ENCODE measurements at regions not wholly inside any gene's neighbourhood (a gene's known extent, or its start where the extent isn't known, plus 50 kb on each side); places are given as distances from the start of the nearest gene placed in this dataset.

DNA sequence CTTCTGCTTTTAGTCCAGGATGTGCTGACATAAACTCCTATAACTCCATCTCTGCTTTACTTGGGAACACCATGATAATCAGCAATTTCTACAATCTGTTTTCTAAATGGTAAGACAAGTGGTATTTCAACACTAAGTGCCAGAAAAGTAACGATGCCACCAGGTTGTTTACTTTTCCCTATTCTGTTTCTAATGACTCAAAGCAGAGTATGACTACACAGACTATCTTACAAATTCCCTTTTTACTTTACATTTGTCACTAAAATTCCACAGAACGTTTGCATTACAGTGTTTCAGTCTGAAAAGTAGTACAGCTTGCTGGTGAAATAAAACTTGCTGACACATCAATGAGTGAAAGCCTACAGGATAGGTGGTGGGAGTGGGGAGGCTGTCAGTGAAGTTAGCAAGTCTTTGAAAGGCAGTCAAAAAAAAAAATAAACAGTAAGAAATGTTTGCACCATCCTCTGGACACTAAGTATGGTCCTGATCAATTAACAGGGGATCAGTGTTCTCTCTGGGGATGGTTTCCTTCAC lies 186.5 kb downstream of the LURAP1L start:
- no CpG with 5 or more reads among the region's 2 CpGs for WGBS (ENCODE audit: insufficient coverage, insufficient read length)
- no peak overlapping the region for H3K4me3 ChIP-seq (ENCODE audit: low read length)
- no peak overlapping the region for H3K27ac ChIP-seq (ENCODE audit: low read length)

DNA sequence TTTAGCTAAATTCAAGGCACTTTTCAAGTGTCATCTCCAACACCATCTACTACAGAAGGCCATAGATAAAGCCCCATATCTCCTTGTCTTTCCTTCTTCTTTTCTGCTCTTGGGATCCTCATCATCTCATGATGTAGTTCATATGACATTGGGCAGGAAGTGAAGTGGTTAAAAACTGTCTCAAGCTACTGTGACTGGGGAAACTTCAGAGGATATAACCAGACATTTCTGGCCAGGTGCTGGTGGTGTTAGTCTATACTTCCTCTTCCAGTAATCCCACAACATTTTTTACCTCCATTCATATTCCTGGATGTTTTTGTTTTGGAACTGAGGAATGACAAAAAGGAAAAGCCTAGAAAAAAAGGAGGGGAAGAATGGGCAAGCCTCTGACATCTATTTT lies 188.7 kb downstream of the LURAP1L start:
- Histone ChIP-seq H3K4me1 (ENCODE audit: control insufficient read depth, insufficient read depth, low read length) (peaks cover 1% of the 10 kb centered on the region; the same call in 1 of the 2 replicates), H3K36me3 (ENCODE audit: control insufficient read depth, insufficient read depth, low read length) (no peaks in the 10 kb centered on the region), H3K27ac (ENCODE audit: low read length) (no peak overlapping the region), H3K27me3 (ENCODE audit: control insufficient read depth, insufficient read depth, low read length) (no peaks in the 10 kb centered on the region), H3K9me3 (ENCODE audit: control insufficient read depth, insufficient read depth, low read length) (peaks cover 3% of the 10 kb centered on the region), H3K4me3 (ENCODE audit: low read length) (no peak overlapping the region)
- DNase-seq (ENCODE audit: low read depth, low spot score) = no peak

More for the DNA sequence above, 186.5 kb downstream of the LURAP1L start:
- peaks cover 1% of the 10 kb centered on the region; the same call in 1 of the 2 replicates for H3K4me1 ChIP-seq (ENCODE audit: control insufficient read depth, insufficient read depth, low read length)
- peaks cover 3% of the 10 kb centered on the region for H3K9me3 ChIP-seq (ENCODE audit: control insufficient read depth, insufficient read depth, low read length)
- no peaks in the 10 kb centered on the region for H3K27me3 ChIP-seq (ENCODE audit: control insufficient read depth, insufficient read depth, low read length)
- no peaks in the 10 kb centered on the region for H3K36me3 ChIP-seq (ENCODE audit: control insufficient read depth, insufficient read depth, low read length)
- no peak for DNase-seq (ENCODE audit: low read depth, low spot score)

DNA sequence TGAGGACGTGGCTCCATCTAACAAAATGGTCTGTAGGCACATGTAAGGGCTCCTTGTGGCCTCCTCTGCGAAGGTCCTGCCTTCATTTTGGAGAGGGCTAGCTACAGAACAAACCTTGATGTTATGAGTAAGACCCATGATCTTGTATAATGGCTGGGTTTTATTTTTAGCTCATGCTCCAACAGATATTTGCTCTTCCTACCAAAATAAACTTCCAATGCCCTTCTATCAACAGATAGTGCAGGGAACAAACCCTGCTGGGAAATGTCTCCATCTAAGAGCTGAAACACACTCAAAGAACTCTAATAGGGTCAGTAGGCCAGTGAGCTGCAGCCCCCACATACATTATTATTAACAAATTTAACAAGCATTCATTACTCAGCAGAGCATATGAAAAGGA lies 189.5 kb downstream of the LURAP1L start:
- no peak overlapping the region for H3K27ac ChIP-seq (ENCODE audit: low read length)
- DNase-seq (ENCODE audit: low read depth, low spot score) = no peak
- H3K27me3 ChIP-seq (ENCODE audit: control insufficient read depth, insufficient read depth, low read length) = no peaks in the 10 kb centered on the region
- H3K4me3 ChIP-seq (ENCODE audit: low read length) = no peak overlapping the region
- H3K4me1 ChIP-seq (ENCODE audit: control insufficient read depth, insufficient read depth, low read length) = peaks cover 1% of the 10 kb centered on the region; the same call in 1 of the 2 replicates
- H3K9me3 ChIP-seq (ENCODE audit: control insufficient read depth, insufficient read depth, low read length) = no peaks in the 10 kb centered on the region
- WGBS (ENCODE audit: insufficient coverage, insufficient read length) = no CpG with 5 or more reads among the region's 2 CpGs
- H3K36me3 ChIP-seq (ENCODE audit: control insufficient read depth, insufficient read depth, low read length) = no peaks in the 10 kb centered on the region

DNA sequence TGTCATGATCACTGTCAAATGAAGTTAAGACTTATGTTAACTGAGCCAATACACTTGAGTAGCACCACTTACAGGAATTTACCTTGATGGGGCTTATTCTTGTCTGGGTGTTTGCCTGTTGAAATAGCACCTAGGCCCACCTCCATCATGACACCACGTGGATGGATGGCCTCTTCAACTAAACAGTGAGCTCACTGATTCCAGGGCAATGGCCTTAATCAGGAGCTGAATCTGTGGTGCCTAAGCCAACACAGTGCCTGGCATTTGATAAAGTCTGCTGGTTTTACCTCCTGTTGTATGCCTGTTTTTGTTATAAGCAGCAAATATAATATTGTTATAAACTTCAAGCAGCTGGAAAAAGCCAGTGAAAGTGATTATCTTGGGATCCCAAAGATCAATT lies 190.5 kb downstream of the LURAP1L start:
- DNase-seq (ENCODE audit: low read depth, low spot score) = no peak
- Histone ChIP-seq H3K4me1 (ENCODE audit: control insufficient read depth, insufficient read depth, low read length) (peaks cover 1% of the 10 kb centered on the region; the same call in 1 of the 2 replicates), H3K27ac (ENCODE audit: low read length) (no peak overlapping the region), H3K4me3 (ENCODE audit: low read length) (no peak overlapping the region), H3K27me3 (ENCODE audit: control insufficient read depth, insufficient read depth, low read length) (no peaks in the 10 kb centered on the region), H3K36me3 (ENCODE audit: control insufficient read depth, insufficient read depth, low read length) (no peaks in the 10 kb centered on the region), H3K9me3 (ENCODE audit: control insufficient read depth, insufficient read depth, low read length) (no peaks in the 10 kb centered on the region)
- no CpG with 5 or more reads among the region's 1 CpG for WGBS (ENCODE audit: insufficient coverage, insufficient read length)

DNA sequence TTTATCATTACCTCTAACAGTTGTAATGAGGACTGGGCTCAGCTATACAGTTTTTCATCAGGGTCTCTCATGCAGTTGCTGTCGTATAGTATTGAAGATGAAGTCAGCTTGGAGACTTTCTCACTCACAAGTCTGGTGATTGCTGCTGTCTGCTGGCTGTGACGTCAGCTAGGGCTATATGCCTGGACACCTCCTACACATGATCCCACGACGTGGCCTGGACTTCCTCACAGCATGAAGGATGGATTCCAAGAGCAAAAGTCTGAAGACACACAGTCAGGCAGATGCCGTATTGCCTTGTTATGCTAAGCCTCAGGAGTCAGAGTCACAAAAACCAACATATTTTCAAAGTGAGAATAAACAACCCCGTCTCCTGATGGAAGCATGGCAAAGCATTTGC lies 193.3 kb downstream of the LURAP1L start:
- WGBS (ENCODE audit: insufficient coverage, insufficient read length) = no CpG with 5 or more reads among the region's 6 CpGs
- no peaks in the 10 kb centered on the region for H3K27me3 ChIP-seq (ENCODE audit: control insufficient read depth, insufficient read depth, low read length)
- no peak overlapping the region for H3K4me3 ChIP-seq (ENCODE audit: low read length)
- no peaks in the 10 kb centered on the region for H3K36me3 ChIP-seq (ENCODE audit: control insufficient read depth, insufficient read depth, low read length)
- H3K4me1 ChIP-seq (ENCODE audit: control insufficient read depth, insufficient read depth, low read length) = no peaks in the 10 kb centered on the region
- no peak for DNase-seq (ENCODE audit: low read depth, low spot score)
- no peaks in the 10 kb centered on the region for H3K9me3 ChIP-seq (ENCODE audit: control insufficient read depth, insufficient read depth, low read length)
- no peak overlapping the region for H3K27ac ChIP-seq (ENCODE audit: low read length)

DNA sequence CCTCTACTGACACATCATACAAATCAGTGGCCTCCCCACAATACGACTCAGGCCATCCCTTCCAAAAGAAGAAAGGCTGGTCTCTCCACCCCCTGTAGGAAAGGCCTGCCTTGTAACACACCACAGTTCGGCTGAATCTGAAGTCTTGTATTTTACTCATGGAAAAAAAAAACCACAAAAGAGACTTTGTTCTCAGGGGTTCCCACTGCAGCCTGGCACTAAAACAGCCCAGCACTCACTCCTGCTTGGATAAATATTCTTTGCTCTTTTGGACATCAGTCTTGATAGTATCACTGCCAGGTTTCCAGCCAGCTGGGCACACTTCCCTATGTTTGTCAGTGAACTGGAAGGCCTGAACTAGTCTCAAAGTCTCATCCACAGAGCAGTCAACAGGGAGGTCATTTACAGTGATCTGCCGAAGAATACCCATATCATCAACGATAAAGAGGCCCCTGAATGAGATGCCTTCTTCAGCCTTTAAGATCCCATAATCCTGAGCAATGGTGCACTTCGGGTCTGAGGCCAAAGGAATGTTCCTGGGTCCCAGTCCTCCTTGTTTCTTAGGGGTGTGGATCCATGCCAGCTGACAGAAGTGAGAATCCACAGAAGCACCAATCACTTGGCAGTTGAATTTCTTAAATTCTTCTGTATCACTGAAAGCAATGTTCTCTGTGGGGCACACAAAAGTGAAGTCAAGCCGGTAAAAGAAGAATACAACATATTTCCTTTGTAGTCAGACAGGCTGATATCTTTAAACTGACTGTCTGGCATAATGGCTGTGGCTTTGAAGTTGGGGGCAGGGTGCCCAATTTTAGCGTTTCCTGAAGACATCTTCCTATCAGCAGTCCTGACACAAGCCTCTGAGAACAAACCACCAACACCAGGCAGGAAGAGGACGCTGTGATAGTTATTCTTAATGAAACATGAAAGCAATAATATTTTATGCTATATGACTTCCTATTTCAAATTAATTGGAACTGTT lies 198.1 kb downstream of the LURAP1L start:
- H3K4me3 ChIP-seq (ENCODE audit: low read length) = no peak overlapping the region
- H3K27ac ChIP-seq (ENCODE audit: low read length) = no peak overlapping the region
- no peaks in the 10 kb centered on the region for H3K4me1 ChIP-seq (ENCODE audit: control insufficient read depth, insufficient read depth, low read length)
- no peaks in the 10 kb centered on the region for H3K27me3 ChIP-seq (ENCODE audit: control insufficient read depth, insufficient read depth, low read length)
- WGBS (ENCODE audit: insufficient coverage, insufficient read length) = no CpG with 5 or more reads among the region's 8 CpGs
- H3K36me3 ChIP-seq (ENCODE audit: control insufficient read depth, insufficient read depth, low read length) = no peaks in the 10 kb centered on the region
- DNase-seq (ENCODE audit: low read depth, low spot score) = no peak
- H3K9me3 ChIP-seq (ENCODE audit: control insufficient read depth, insufficient read depth, low read length) = no peaks in the 10 kb centered on the region

DNA sequence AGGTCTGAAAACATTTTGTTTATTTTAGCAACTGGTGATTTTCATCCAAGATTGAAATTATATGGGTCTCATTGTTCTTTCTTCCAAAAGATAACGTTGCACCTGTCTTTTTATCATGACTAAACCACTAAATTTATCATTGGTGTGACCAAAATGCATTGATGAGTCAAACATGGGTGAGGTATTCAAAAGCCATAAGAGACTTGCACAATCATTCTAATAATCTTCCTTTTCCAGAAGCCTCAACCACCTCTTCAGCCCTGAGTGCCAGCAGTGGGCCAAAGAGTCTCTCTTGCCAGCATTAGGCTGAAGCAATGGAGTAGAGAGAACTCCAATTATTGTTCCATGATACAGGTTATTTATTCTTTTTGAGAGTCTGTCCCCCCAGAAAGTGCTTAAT lies 198.9 kb downstream of the LURAP1L start:
- Histone ChIP-seq H3K36me3 (ENCODE audit: control insufficient read depth, insufficient read depth, low read length) (no peaks in the 10 kb centered on the region), H3K27me3 (ENCODE audit: control insufficient read depth, insufficient read depth, low read length) (no peaks in the 10 kb centered on the region), H3K9me3 (ENCODE audit: control insufficient read depth, insufficient read depth, low read length) (no peaks in the 10 kb centered on the region), H3K4me3 (ENCODE audit: low read length) (no peak overlapping the region), H3K4me1 (ENCODE audit: control insufficient read depth, insufficient read depth, low read length) (no peaks in the 10 kb centered on the region), H3K27ac (ENCODE audit: low read length) (no peak overlapping the region)
- no peak for DNase-seq (ENCODE audit: low read depth, low spot score)
- WGBS (ENCODE audit: insufficient coverage, insufficient read length) = no CpG with 5 or more reads among the region's 1 CpG

DNA sequence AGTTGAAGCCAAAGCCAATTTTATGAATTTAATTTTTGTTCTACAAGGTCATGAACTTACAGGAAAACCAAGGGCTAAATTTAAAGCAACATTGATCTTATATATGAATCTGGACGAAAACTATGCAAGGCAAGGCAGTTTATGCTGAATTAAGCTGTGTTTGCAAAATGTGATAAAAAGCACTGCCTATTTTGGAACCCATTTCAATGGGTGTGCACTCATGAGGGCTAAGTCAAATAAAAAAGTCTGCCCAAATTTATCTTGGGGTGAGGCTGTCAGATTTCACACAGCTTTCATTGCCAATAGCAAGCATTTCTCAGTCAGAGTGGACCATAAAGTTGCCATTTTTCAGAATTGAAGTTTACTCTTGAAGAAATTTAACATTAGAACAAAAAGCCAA lies 199.9 kb downstream of the LURAP1L start:
- Histone ChIP-seq H3K9me3 (ENCODE audit: control insufficient read depth, insufficient read depth, low read length) (no peaks in the 10 kb centered on the region), H3K27ac (ENCODE audit: low read length) (no peak overlapping the region), H3K4me3 (ENCODE audit: low read length) (no peak overlapping the region), H3K36me3 (ENCODE audit: control insufficient read depth, insufficient read depth, low read length) (no peaks in the 10 kb centered on the region), H3K4me1 (ENCODE audit: control insufficient read depth, insufficient read depth, low read length) (no peaks in the 10 kb centered on the region), H3K27me3 (ENCODE audit: control insufficient read depth, insufficient read depth, low read length) (no peaks in the 10 kb centered on the region)
- no CpG with 5 or more reads among the region's 1 CpG for WGBS (ENCODE audit: insufficient coverage, insufficient read length)
- DNase-seq (ENCODE audit: low read depth, low spot score) = no peak

DNA sequence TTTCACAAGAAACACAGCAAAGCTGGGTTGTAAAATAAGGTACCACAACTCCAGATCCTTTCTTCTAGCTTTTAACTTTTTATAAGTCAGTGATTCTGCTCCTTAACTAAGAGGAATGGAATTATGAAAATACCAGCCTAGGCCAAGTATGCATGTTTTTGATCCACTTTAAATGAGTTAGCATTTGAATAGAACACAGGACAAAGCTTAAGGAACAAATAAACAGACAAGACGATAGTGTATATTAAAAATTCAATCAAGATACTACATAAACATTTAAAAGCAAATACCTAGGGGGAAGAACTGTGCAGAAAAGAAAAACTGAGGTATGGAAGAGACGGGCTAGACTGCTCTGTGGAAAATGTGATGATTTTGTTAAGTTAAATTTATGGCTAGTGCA lies 200.7 kb downstream of the LURAP1L start:
- Histone ChIP-seq H3K4me1 (ENCODE audit: control insufficient read depth, insufficient read depth, low read length) (no peaks in the 10 kb centered on the region), H3K27me3 (ENCODE audit: control insufficient read depth, insufficient read depth, low read length) (no peaks in the 10 kb centered on the region), H3K27ac (ENCODE audit: low read length) (no peak overlapping the region), H3K36me3 (ENCODE audit: control insufficient read depth, insufficient read depth, low read length) (no peaks in the 10 kb centered on the region), H3K9me3 (ENCODE audit: control insufficient read depth, insufficient read depth, low read length) (no peaks in the 10 kb centered on the region), H3K4me3 (ENCODE audit: low read length) (no peak overlapping the region)
- DNase-seq (ENCODE audit: low read depth, low spot score) = no peak
- WGBS (ENCODE audit: insufficient coverage, insufficient read length) = no CpG with 5 or more reads among the region's 2 CpGs

DNA sequence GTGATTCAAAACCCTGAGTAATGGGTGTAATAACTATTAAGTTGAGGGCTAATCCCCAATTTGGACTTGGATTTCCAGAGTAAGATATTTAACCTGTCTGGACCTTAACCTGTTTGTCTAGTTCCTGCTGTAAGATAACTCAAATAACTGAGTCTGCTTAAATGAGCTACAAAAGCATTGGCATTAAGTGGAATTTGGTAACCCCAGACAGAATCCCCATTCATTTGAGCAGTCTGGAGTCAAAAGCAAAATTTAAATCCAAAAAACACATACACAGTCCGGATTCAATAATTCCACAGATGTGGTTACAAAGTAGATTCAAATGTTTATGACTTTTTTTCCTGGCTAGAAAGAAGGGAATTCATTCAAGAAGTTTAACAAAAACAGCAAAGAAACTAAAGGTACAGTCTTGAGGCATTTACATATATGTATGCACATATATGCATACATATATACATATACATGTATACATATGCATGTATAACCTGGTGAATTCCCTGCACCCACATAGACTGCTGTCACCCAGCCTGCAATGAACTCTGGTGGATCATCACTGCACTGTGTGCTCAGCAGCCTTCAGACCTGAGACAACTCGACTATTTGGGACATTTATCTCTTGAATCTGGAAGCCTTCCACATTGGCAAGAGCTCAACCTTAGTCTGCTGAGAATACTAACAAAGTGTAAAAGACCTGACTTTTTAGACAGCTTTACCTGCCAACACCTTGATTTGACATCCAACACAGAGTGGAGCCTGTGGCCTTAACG lies 205.4 kb downstream of the LURAP1L start:
- Histone ChIP-seq H3K27ac (ENCODE audit: low read length) (no peak overlapping the region), H3K36me3 (ENCODE audit: control insufficient read depth, insufficient read depth, low read length) (no peaks in the 10 kb centered on the region), H3K4me3 (ENCODE audit: low read length) (no peak overlapping the region), H3K9me3 (ENCODE audit: control insufficient read depth, insufficient read depth, low read length) (no peaks in the 10 kb centered on the region), H3K4me1 (ENCODE audit: control insufficient read depth, insufficient read depth, low read length) (no peaks in the 10 kb centered on the region), H3K27me3 (ENCODE audit: control insufficient read depth, insufficient read depth, low read length) (no peaks in the 10 kb centered on the region)
- no peak for DNase-seq (ENCODE audit: low read depth, low spot score)
- WGBS (ENCODE audit: insufficient coverage, insufficient read length) = no CpG with 5 or more reads among the region's 3 CpGs

All from iPS DF 6.9 (cell line).